22Rv1 (cell line): ENCODE measurements at regions not wholly inside any gene's neighbourhood (a gene's known extent, or its start where the extent isn't known, plus 50 kb on each side); places are given as distances from the start of the nearest gene placed in this dataset.

ENCODE experiments used
- H3K27ac ChIP-seq: fragments of 450-650 bp; 2 replicates; pipeline ENCODE4 v1.5.1; 2017
- ZFX ChIP-seq: fragments of 450-650 bp; IDR thresholded peaks from 2 replicates; pipeline ENCODE4 v1.6.1; 2017; ENCODE audit warnings: antibody characterized with exemption, borderline replicate concordance
- TF ChIP-seq, protein P1 (sequence below): fragments of 450-650 bp; IDR thresholded peaks from 2 replicates; pipeline ENCODE4 v1.5.1; 2017; ENCODE audit warnings: mild to moderate bottlenecking

DNA sequence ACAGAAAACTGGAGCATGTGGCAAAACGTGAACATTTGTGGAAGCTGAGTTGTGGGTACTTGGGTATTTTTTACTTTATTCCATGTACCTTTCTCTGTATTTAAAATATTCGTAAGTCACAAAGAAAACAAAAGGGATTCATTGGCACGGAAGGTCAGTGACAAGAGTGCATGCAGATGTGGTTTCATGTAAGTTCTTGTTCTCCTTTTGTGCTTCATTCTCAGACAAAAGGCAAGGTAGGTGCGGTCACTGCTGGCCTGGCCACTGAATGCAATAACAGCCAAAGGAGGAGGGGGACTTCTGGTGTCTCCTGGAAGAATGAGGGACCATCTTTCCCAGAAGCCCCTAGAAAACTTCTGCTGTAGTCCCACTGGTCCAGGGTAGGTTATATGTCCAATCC lies 200.0 kb upstream of the TOPAZ1 start:
- TF ChIP-seq, protein P1, sequence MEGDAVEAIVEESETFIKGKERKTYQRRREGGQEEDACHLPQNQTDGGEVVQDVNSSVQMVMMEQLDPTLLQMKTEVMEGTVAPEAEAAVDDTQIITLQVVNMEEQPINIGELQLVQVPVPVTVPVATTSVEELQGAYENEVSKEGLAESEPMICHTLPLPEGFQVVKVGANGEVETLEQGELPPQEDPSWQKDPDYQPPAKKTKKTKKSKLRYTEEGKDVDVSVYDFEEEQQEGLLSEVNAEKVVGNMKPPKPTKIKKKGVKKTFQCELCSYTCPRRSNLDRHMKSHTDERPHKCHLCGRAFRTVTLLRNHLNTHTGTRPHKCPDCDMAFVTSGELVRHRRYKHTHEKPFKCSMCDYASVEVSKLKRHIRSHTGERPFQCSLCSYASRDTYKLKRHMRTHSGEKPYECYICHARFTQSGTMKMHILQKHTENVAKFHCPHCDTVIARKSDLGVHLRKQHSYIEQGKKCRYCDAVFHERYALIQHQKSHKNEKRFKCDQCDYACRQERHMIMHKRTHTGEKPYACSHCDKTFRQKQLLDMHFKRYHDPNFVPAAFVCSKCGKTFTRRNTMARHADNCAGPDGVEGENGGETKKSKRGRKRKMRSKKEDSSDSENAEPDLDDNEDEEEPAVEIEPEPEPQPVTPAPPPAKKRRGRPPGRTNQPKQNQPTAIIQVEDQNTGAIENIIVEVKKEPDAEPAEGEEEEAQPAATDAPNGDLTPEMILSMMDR, result no peak
- no peak for TF ChIP-seq ZFX
- H3K27ac ChIP-seq, result no peak overlapping the region

DNA sequence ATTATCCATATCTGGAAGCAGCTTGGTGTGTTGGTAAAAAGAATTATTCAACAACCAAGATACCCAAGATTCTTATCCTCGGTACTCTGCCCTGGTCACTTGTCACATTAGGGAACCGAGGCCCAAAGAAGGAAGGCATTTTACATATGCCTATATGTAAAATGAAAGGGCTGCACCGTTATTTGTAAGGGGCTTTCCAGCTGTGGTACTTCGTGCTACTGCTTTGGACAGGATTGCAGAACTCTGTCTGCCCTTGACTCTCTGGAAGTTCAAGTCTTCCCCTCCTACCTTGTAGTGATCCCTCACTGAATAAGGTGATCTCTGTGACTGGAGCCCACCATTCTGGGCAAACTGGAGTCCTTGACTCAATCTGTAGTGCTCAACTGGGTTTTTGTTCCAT lies 198.9 kb upstream of the TOPAZ1 start:
- H3K27ac ChIP-seq, result no peak overlapping the region
- TF ChIP-seq ZFX, result no peak
- TF ChIP-seq, protein P1, result no peak

GRCh38 chr3:44045476-44046275 lies 196.0 kb upstream of the TOPAZ1 start:
- TF ChIP-seq ZFX, result no peak
- TF ChIP-seq, protein P1, result no peak
- no peak overlapping the region for H3K27ac ChIP-seq

GRCh38 chr3:44047796-44048195 lies 193.9 kb upstream of the TOPAZ1 start:
- H3K27ac ChIP-seq, result no peak overlapping the region
- TF ChIP-seq ZFX, result no peak
- TF ChIP-seq, protein P1, result no peak

- H3K27ac ChIP-seq, result no peak overlapping the region
- no peak for TF ChIP-seq ZFX
- TF ChIP-seq, protein P1, result no peak
Observed at GRCh38 chr3:44048196-44048924, 193.3 kb upstream of the TOPAZ1 start.

DNA sequence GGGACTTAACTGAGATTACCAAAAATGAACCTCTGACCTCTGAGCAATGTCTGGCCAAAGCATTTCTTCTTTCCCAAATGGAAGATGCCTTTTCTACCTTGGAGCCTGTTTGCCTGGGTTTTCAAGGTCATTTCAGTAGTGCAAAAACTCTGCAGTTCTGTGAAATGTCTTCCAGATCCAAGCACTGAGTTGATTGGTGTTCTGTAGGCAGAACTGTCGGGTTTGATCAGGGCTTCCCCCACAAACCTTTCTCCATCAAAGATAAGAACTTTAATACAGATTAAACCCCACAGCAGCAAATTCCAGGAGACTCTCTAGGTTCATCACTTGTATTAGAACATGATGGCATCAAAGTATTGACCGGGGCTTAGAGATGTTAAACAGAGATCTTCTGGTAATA lies 192.7 kb upstream of the TOPAZ1 start:
- TF ChIP-seq ZFX, result no peak
- TF ChIP-seq, protein P1, result no peak
- no peak overlapping the region for H3K27ac ChIP-seq

- TF ChIP-seq, protein P1, result no peak
Observed at GRCh38 chr3:44050101-44050500, 191.6 kb upstream of the TOPAZ1 start.

More at GRCh38 chr3:44050101-44050500, 191.6 kb upstream of the TOPAZ1 start:
- H3K27ac ChIP-seq, result no peak overlapping the region
